Ishikawa (cell line): ENCODE measurements at regions not wholly inside any gene's neighbourhood (a gene's known extent, or its start where the extent isn't known, plus 50 kb on each side); places are given as distances from the start of the nearest gene placed in this dataset.
A peak's percentile ranks its signal among the peaks of the same experiment; 100 is the strongest.

Experiments used
- CEBPB ChIP-seq: IDR thresholded peaks from 2 replicates; pipeline ENCODE4 v1.6.1; 2012
- CREB1 ChIP-seq: IDR thresholded peaks from 2 replicates; pipeline ENCODE4 v1.6.1; 2012; ENCODE audit warnings: low read depth
- EGR1 ChIP-seq: IDR thresholded peaks from 2 replicates; pipeline ENCODE4 v1.6.1; 2012
- EP300 ChIP-seq: IDR thresholded peaks from 2 replicates; pipeline ENCODE4 v1.6.1; 2012; ENCODE audit warnings: borderline replicate concordance
- FOXM1 ChIP-seq: IDR thresholded peaks from 2 replicates; pipeline ENCODE4 v1.6.1; 2012; ENCODE audit warnings: low read depth, borderline replicate concordance
- NFIC ChIP-seq: IDR thresholded peaks from 2 replicates; pipeline ENCODE4 v1.6.1; 2012
- RAD21 ChIP-seq: IDR thresholded peaks from 2 replicates; pipeline ENCODE4 v1.6.1; 2012; ENCODE audit warnings: low read depth
- TAF1 ChIP-seq: IDR thresholded peaks from 2 replicates; pipeline ENCODE4 v1.6.1; 2012; ENCODE audit warnings: low read depth, mild to moderate bottlenecking
- TCF12 ChIP-seq: IDR thresholded peaks from 2 replicates; pipeline ENCODE4 v1.6.1; 2012; ENCODE audit warnings: low read depth
- TEAD4 ChIP-seq: IDR thresholded peaks from 2 replicates; pipeline ENCODE4 v1.6.1; 2012
- YY1 ChIP-seq: IDR thresholded peaks from 2 replicates; pipeline ENCODE4 v1.6.1; 2012; ENCODE audit warnings: low read depth
- ZBTB7A ChIP-seq: IDR thresholded peaks from 2 replicates; pipeline ENCODE4 v1.6.1; 2012; ENCODE audit warnings: low read depth
- TF ChIP-seq, protein P1 (sequence below): IDR thresholded peaks from 2 replicates; pipeline ENCODE4 v1.6.1; 2012
- TF ChIP-seq, protein P2 (sequence below): IDR thresholded peaks from 2 replicates; pipeline ENCODE4 v1.6.1; 2012
- TF ChIP-seq, protein P3 (sequence below): IDR thresholded peaks from 2 replicates; pipeline ENCODE4 v1.6.1; 2012; ENCODE audit warnings: low read depth, mild to moderate bottlenecking

DNA sequence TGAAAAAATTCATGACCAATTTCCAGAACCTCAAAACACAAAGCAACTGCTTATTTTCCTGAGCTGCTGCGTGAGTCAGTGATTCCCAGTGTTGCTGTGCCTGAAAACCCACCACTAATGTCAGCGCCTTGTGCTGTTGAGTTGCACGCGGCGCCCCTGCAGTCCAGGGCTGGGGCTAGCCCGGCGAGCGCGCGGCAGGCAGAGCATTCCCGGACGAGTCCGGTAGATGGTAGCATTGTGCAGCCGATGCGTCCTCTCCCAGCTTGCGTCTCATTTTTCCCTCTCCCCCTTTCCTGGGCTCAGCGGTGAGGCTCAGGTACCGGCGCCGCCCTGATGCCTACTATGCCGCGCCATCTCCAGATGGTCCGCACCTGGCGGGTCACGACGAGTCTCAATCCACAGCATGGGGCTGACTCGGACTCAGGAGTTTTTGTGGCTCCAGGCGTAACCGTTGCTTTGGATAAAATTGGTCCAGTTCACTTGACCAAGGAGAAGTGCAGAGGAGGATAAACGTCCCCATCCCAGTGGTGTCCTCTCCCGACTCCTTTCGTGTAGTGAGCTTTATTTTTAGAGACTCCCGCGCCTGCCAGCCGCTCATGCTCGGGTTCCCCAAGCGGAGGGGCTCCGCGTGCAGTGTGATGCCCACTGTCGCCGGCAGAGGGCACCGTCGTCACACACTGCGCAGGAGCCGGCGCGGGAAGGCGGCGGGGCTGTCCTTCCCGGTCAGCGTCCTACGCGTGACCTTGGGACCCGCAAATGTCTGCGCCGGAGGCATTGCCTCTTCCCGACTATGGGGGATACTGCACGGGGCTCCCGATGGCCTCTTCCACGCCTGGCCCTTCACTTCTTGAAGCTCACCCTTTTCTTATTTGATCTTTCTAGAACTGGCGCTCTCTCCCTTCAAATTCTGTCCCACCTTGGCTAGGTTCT lies 53.6 kb upstream of the IGFBP7 start:
- peak; percentile 86 for TF ChIP-seq RAD21
- TF ChIP-seq, protein P1, sequence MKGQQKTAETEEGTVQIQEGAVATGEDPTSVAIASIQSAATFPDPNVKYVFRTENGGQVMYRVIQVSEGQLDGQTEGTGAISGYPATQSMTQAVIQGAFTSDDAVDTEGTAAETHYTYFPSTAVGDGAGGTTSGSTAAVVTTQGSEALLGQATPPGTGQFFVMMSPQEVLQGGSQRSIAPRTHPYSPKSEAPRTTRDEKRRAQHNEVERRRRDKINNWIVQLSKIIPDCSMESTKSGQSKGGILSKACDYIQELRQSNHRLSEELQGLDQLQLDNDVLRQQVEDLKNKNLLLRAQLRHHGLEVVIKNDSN, result peak; percentile 28
- no peak for TF ChIP-seq FOXM1
- TF ChIP-seq, protein P2, sequence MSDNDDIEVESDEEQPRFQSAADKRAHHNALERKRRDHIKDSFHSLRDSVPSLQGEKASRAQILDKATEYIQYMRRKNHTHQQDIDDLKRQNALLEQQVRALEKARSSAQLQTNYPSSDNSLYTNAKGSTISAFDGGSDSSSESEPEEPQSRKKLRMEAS, result peak; percentile 78
- no peak for TF ChIP-seq CEBPB
- no peak for TF ChIP-seq CREB1
- no peak for TF ChIP-seq EP300
- TF ChIP-seq NFIC, result no peak

DNA sequence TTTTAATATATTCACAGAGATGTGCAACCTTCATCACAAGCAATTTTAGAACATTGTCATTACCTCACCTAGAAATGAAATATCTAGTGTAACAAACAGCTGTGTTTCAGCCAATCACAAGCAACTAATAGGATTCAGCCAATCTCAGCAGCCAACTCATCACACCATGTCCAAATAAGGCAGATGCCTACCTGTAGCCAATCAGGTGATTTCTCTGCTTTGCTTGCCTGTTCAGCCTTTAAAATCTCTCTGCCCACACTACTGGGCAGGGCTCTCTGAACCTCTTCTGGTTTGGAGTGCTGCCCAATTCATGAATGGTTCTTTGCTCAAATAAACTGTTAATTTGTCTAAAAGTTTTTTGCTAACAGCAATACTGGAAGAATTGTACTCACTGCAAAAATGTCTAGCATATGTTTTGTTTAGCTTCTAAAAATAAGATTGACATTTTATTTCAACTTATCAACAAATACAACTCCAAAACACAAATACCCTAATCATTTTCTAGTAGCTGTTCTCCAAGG lies 52.4 kb upstream of the IGFBP7 start:
- TF ChIP-seq, protein P2, result no peak
- TF ChIP-seq TCF12 (no peak), EP300 (no peak), FOXM1 (no peak), ZBTB7A (no peak), YY1 (no peak), RAD21 (no peak), CREB1 (no peak), EGR1 (no peak), TAF1 (no peak), CEBPB (no peak), TEAD4 (no peak), NFIC (no peak)
- TF ChIP-seq, protein P3, sequence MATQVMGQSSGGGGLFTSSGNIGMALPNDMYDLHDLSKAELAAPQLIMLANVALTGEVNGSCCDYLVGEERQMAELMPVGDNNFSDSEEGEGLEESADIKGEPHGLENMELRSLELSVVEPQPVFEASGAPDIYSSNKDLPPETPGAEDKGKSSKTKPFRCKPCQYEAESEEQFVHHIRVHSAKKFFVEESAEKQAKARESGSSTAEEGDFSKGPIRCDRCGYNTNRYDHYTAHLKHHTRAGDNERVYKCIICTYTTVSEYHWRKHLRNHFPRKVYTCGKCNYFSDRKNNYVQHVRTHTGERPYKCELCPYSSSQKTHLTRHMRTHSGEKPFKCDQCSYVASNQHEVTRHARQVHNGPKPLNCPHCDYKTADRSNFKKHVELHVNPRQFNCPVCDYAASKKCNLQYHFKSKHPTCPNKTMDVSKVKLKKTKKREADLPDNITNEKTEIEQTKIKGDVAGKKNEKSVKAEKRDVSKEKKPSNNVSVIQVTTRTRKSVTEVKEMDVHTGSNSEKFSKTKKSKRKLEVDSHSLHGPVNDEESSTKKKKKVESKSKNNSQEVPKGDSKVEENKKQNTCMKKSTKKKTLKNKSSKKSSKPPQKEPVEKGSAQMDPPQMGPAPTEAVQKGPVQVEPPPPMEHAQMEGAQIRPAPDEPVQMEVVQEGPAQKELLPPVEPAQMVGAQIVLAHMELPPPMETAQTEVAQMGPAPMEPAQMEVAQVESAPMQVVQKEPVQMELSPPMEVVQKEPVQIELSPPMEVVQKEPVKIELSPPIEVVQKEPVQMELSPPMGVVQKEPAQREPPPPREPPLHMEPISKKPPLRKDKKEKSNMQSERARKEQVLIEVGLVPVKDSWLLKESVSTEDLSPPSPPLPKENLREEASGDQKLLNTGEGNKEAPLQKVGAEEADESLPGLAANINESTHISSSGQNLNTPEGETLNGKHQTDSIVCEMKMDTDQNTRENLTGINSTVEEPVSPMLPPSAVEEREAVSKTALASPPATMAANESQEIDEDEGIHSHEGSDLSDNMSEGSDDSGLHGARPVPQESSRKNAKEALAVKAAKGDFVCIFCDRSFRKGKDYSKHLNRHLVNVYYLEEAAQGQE, result no peak
- TF ChIP-seq, protein P1, result no peak
